ENCODE measurements at regions not wholly inside any gene's neighbourhood (a gene's known extent, or its start where the extent isn't known, plus 50 kb on each side); places are given as distances from the start of the nearest gene placed in this dataset.

DNA sequence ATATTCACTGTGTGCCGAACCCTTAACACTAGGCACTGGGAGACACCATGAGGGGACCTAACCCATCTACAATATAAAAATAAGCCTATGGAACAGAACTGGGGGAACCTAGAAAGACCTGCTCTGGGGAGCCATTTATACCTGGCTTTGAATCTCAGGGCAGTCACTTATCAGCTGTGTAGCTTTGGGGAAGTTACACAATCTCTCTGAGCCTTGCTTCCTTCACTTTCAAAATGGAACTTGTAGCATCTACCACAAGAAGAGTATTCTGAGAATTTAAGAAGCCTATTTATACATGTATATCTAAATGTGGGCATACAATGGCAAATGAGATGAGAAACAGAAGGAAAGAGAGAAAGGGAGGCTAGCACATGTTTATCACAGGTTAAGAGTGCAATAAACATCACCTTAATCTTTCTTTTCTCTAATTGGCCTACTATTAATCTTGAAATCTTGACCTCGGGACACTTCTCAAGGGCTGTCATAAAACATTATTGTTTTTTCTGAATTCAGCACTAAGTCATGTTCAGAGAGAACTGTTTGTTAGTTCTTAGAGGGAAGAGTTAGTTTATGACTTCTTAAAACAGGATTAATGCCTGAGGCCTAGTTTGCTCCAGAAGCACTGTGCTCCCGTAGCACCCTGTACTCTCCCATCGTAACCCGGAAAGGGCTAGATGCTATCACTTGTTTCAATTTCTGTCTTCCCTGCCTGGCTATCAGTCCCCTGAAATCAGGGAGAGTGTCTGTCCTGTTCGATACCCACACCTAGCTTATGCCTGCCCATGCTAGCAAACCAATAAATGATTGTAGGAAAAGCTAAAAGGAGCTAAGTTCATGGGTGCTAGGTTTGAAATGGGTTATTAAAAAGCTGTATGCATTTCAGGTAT, 606.4 kb upstream of the CLINT1 start:
- TF ChIP-seq, protein P1, sequence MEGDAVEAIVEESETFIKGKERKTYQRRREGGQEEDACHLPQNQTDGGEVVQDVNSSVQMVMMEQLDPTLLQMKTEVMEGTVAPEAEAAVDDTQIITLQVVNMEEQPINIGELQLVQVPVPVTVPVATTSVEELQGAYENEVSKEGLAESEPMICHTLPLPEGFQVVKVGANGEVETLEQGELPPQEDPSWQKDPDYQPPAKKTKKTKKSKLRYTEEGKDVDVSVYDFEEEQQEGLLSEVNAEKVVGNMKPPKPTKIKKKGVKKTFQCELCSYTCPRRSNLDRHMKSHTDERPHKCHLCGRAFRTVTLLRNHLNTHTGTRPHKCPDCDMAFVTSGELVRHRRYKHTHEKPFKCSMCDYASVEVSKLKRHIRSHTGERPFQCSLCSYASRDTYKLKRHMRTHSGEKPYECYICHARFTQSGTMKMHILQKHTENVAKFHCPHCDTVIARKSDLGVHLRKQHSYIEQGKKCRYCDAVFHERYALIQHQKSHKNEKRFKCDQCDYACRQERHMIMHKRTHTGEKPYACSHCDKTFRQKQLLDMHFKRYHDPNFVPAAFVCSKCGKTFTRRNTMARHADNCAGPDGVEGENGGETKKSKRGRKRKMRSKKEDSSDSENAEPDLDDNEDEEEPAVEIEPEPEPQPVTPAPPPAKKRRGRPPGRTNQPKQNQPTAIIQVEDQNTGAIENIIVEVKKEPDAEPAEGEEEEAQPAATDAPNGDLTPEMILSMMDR (conservative IDR thresholded peaks at IDR 0.05; ENCODE audit: low read length), result no peak
- TF ChIP-seq EZH2phosphoT487 (IDR thresholded peaks at IDR 0.05; ENCODE audit: borderline replicate concordance, low read depth, low read length), result no peak
